A673 (cell line): ENCODE measurements at regions not wholly inside any gene's neighbourhood (a gene's known extent, or its start where the extent isn't known, plus 50 kb on each side); places are given as distances from the start of the nearest gene placed in this dataset.

Experiments
- CTCF ChIP-seq: fragments of 300-800, 200-600 bp; sonication (generic); conservative IDR thresholded peaks from 2 replicates; pipeline ENCODE4 v1.5.1; 2017; ENCODE audit warnings: low read depth, mild to moderate bottlenecking, antibody characterized with exemption, low read length, moderate library complexity, mixed read lengths
- EZH2 ChIP-seq: fragments of 200-600 bp; sonication (generic); IDR thresholded peaks from 2 replicates; pipeline ENCODE4 v1.6.1; 2017; ENCODE audit warnings: borderline replicate concordance, low read depth, mild to moderate bottlenecking, mixed read lengths, antibody characterized with exemption, low read length; ENCODE audit not compliant: poor library complexity, severe bottlenecking

GRCh38 chr4:142983065-142983464 lies 137.0 kb upstream of the INPP4B start:
- no peak for TF ChIP-seq CTCF
- TF ChIP-seq EZH2: no peak
